ENCODE measurements at regions not wholly inside any gene's neighbourhood (a gene's known extent, or its start where the extent isn't known, plus 50 kb on each side); places are given as distances from the start of the nearest gene placed in this dataset.
A peak's percentile ranks its signal among the peaks of the same experiment; 100 is the strongest.

- Histone ChIP-seq H3K36me3 (replicated peaks) (no peaks in the 10 kb centered on the region), H3K27ac (peak overlapping the region; percentile 89), H3K4me3 (ENCODE audit: low read depth, low read length) (no peak overlapping the region), H3K27me3 (replicated peaks) (no peaks in the 10 kb centered on the region)
- in situ Hi-C loops (cut with HindIII; ENCODE audit: low pct_ligation_motif_present, low sequenced_read_pairs) = no loop called here
- DNase-seq = peak; percentile 91
- TF ChIP-seq CTCF (IDR thresholded peaks at IDR 0.05; ENCODE audit: low read depth, low read length, missing control alignments) = no peak
Measured at GRCh38 chr2:17416884-17417391, 101.3 kb downstream of the RAD51AP2 start.

- H3K27ac ChIP-seq = no peak overlapping the region
- H3K4me3 ChIP-seq (ENCODE audit: low read depth, low read length) = no peak overlapping the region
- no peak for TF ChIP-seq CTCF (IDR thresholded peaks at IDR 0.05; ENCODE audit: low read depth, low read length, missing control alignments)
- no peak for DNase-seq
- no peaks in the 10 kb centered on the region for H3K36me3 ChIP-seq (replicated peaks)
- in situ Hi-C loops (cut with HindIII; ENCODE audit: low pct_ligation_motif_present, low sequenced_read_pairs) = no loop called here
- no peaks in the 10 kb centered on the region for H3K27me3 ChIP-seq (replicated peaks)
Measured at GRCh38 chr2:17413036-17413435, 105.2 kb downstream of the RAD51AP2 start.

DNA sequence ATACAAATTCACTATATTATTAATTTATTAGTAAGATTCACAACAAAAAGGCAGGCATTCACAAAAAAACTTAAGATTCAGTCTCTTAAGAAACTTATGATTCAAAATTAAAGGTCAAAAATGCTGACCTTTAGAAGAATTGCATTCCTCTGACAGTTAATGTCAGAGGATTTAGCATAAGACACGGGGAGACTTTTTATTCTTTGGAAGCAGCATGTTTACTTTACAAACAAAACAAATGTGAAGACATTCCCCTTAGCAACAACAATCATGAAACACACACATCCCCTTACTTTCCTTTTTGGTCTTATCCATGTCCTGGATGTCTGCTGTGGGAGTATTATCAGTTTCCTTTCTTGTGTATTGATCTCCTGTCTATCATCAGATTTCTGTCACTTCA is 117.1 kb downstream of the RAD51AP2 start:
- Histone ChIP-seq H3K27me3 (replicated peaks) (no peaks in the 10 kb centered on the region), H3K27ac (no peak overlapping the region), H3K4me3 (ENCODE audit: low read depth, low read length) (no peak overlapping the region), H3K36me3 (replicated peaks) (no peaks in the 10 kb centered on the region)
- in situ Hi-C loops (cut with HindIII; ENCODE audit: low pct_ligation_motif_present, low sequenced_read_pairs) = no loop called here
- no peak for DNase-seq
- no peak for TF ChIP-seq CTCF (IDR thresholded peaks at IDR 0.05; ENCODE audit: low read depth, low read length, missing control alignments)

DNA sequence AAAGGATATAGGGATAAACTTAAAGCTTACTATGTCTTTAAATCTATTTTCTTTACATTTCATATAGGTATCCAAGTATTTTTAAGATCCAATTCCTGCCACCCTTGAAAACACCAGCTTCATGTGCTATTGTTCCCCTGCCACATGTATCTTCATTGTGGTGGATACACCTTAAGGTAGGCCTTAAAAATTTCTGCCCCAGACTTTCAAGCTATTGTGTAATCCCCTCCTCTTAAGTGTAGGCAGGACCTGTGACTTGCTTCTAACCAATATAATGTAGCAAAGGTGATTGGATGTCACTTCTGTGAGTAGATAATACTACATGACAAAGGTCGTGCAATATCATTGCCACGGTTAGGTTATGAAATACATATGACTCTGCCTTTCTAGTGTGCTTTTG is 119.5 kb downstream of the RAD51AP2 start:
- no peak overlapping the region for H3K4me3 ChIP-seq (ENCODE audit: low read depth, low read length)
- no peak overlapping the region for H3K27ac ChIP-seq
- DNase-seq = no peak
- H3K27me3 ChIP-seq (replicated peaks) = no peaks in the 10 kb centered on the region
- no peak for TF ChIP-seq CTCF (IDR thresholded peaks at IDR 0.05; ENCODE audit: low read depth, low read length, missing control alignments)
- in situ Hi-C loops (cut with HindIII; ENCODE audit: low pct_ligation_motif_present, low sequenced_read_pairs) = no loop called here
- no peaks in the 10 kb centered on the region for H3K36me3 ChIP-seq (replicated peaks)

DNA sequence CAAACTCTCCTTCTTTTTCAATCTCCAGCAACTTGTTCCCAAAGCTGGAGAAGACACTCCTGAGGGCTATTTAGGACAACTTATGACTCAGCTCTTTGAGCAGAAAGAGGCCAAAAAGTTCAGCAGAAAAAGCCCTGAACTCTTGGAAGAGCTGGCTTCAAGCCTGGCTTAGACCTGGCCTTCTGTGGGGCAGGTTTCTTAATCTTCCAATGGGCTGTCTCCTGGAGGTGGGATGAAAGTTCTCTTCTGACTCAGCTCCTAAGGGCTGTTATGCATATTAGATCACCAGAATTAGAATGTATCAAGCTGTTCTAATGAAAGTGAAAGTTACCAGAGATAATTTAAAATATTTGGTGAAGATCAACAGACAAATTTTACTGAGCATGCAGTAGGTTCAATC is 129.4 kb downstream of the RAD51AP2 start:
- DNase-seq = no peak
- TF ChIP-seq CTCF (IDR thresholded peaks at IDR 0.05; ENCODE audit: low read depth, low read length, missing control alignments) = no peak
- Histone ChIP-seq H3K27me3 (replicated peaks) (no peaks in the 10 kb centered on the region), H3K27ac (no peak overlapping the region), H3K4me3 (ENCODE audit: low read depth, low read length) (no peak overlapping the region), H3K36me3 (replicated peaks) (no peaks in the 10 kb centered on the region)
- in situ Hi-C loops (cut with HindIII; ENCODE audit: low pct_ligation_motif_present, low sequenced_read_pairs) = no loop called here

GRCh38 chr2:17387591-17387990 is 130.6 kb downstream of the RAD51AP2 start:
- in situ Hi-C loops (cut with HindIII; ENCODE audit: low pct_ligation_motif_present, low sequenced_read_pairs) = no loop called here
- H3K27me3 ChIP-seq (replicated peaks) = no peaks in the 10 kb centered on the region
- peak; percentile 9 for DNase-seq
- TF ChIP-seq CTCF (IDR thresholded peaks at IDR 0.05; ENCODE audit: low read depth, low read length, missing control alignments) = no peak
- H3K27ac ChIP-seq = no peak overlapping the region
- no peak overlapping the region for H3K4me3 ChIP-seq (ENCODE audit: low read depth, low read length)
- H3K36me3 ChIP-seq (replicated peaks) = no peaks in the 10 kb centered on the region

Data from brain microvascular endothelial cell (primary cell).